ENCODE measurements at regions not wholly inside any gene's neighbourhood (a gene's known extent, or its start where the extent isn't known, plus 50 kb on each side); places are given as distances from the start of the nearest gene placed in this dataset.
A peak's percentile ranks its signal among the peaks of the same experiment; 100 is the strongest.
"Not testable (repeated sequence)": the region's sequence is repeated elsewhere in the genome, so short reads cannot be mapped to it uniquely, and the experiment has no call there.

DNA sequence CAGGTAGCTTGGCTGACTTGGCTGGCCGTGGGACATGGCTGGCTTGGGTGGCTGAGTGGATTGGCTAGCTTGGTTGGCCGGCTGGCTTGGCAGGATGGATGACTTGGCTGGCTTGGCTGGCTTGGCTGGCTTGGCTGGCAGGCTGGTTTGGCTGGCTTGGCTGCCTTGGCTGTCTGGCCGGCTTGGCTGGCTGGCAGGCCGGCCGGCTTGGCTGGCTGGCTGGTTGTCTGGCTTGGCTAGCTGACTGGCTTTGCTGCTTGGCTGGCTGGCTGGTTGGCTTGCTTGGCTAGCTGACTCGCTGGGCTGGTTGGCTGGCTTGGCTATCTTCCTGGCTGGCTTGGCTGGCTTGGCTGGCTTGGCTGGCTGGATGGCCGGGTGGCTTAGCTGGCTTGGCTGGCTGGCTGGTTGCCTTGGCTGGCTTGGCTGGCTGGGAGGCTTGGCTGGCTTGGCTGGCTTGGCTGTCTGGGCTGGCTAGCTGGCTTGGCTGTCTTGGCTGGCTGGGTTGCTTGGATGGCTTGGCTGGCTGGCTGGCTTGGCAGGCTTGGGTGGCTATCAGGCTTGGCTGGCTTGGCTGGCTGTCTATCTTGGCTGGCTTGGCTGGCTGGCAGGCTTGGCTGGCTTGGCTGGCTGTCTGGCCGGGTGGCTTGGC is 129.7 kb upstream of the FAM72C start:
- Histone ChIP-seq H3K4me3 (ENCODE audit: low read length) (no peak overlapping the region), H3K9me3 (ENCODE audit: control insufficient read depth in 1 of 2, insufficient read depth in 1 of 2, low read length in 2 of 2) (peaks cover 0 to 34% of the 10 kb centered on the region in 2 experiments), H3K27me3 (ENCODE audit: control insufficient read depth in 1 of 2, insufficient read depth in 2 of 2, low read length in 2 of 2) (no peaks in the 10 kb centered on the region), H3K36me3 (ENCODE audit: insufficient read depth, low read length) (no peaks in the 10 kb centered on the region), H3K27ac (ENCODE audit: low read depth in 1 of 2, low read length in 2 of 2) (no peak overlapping the region), H3K4me1 (ENCODE audit: insufficient read depth, low read length) (no peaks in the 10 kb centered on the region)
- Mint-ChIP-seq H3K9me3 (no peaks in the 10 kb centered on the region), H3K4me1 (ENCODE audit: low read depth) (no peaks in the 10 kb centered on the region), H3K4me3 (no peak overlapping the region), H3K36me3 (ENCODE audit: low read depth) (no peaks in the 10 kb centered on the region), H3K27me3 (no peaks in the 10 kb centered on the region), H3K27ac (no peak overlapping the region)
- no peak for ATAC-seq (ENCODE audit: poor library complexity)
- CTCF ChIA-PET, result no interaction called here
- DNase-seq, result peak in 7 of 14 experiments; percentile 1 to 36 (median 6)
- no peak for TF ChIP-seq CTCF (IDR thresholded peaks at IDR 0.05)
- intact Hi-C loops (cut with DNase I, micrococcal nuclease), result no loop called here
- POLR2A ChIA-PET, result no interaction called here

DNA sequence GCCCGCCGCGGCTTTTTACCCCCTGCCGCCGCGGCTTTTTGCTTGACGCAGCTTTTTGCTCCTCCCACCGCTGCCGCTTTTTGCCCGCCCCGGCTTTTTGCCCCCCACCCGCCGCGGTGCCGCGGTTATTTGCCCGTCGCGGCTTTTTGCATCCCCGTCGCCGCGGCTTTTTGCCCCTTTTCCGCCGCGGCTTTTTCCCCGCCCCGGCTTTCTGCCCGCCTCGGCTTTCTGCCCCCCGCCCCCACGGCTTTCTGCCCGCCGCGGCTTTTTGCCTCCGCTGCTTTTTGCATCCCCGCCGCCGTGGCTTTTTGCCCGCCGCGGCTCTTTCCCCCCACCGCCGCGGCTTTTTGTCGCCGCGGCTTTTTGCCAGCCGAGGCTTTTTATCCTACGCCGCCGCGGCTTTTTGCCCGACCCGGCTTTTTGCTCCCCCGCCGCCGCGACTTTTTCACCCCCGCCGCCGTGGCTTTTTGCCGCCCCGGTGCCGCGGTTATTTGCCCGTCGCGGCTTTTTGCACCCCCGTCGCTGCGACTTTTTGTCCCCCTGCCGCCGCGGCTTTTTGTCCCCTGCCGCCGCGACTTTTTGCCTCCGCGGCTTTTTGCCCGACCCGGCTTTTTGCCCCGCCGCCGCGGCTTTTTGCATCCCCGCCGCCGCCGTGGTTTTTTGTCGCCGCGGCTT is 105.5 kb upstream of the FAM72C start:
- H3K27me3 Mint-ChIP-seq; H3K27me3 ChIP-seq (ENCODE audit: control insufficient read depth in 1 of 2, insufficient read depth in 2 of 2, low read length in 2 of 2); H3K27ac Mint-ChIP-seq; H3K36me3 ChIP-seq (ENCODE audit: insufficient read depth, low read length); H3K9me3 ChIP-seq (ENCODE audit: control insufficient read depth in 1 of 2, insufficient read depth in 1 of 2, low read length in 2 of 2); H3K4me1 ChIP-seq (ENCODE audit: insufficient read depth, low read length); POLR2A ChIA-PET; intact Hi-C loops (cut with DNase I, micrococcal nuclease); H3K27ac ChIP-seq (ENCODE audit: low read depth in 1 of 2, low read length in 2 of 2); CTCF ChIA-PET; H3K36me3 Mint-ChIP-seq (ENCODE audit: low read depth); H3K9me3 Mint-ChIP-seq; H3K4me1 Mint-ChIP-seq (ENCODE audit: low read depth): not testable (repeated sequence)
- ATAC-seq (ENCODE audit: poor library complexity) (peak; percentile 41), DNase-seq (peak in 10 of 14 experiments; percentile 5 to 86 (median 44))
- peak overlapping the region; percentile 47 for H3K4me3 ChIP-seq (ENCODE audit: low read length)
- peak overlapping the region; percentile 82 for H3K4me3 Mint-ChIP-seq

GRCh38 chr1:144076646-144077045 is 104.9 kb upstream of the FAM72C start:
- DNase-seq, result peak in 5 of 14 experiments; percentile 4 to 41 (median 21)
- POLR2A ChIA-PET; ATAC-seq (ENCODE audit: poor library complexity); H3K4me3 Mint-ChIP-seq; H3K9me3 Mint-ChIP-seq; H3K9me3 ChIP-seq (ENCODE audit: control insufficient read depth in 1 of 2, insufficient read depth in 1 of 2, low read length in 2 of 2); H3K27ac ChIP-seq (ENCODE audit: low read depth in 1 of 2, low read length in 2 of 2); H3K27ac Mint-ChIP-seq; H3K4me3 ChIP-seq (ENCODE audit: low read length); H3K27me3 Mint-ChIP-seq; H3K4me1 ChIP-seq (ENCODE audit: insufficient read depth, low read length); H3K36me3 Mint-ChIP-seq (ENCODE audit: low read depth); intact Hi-C loops (cut with DNase I, micrococcal nuclease); H3K27me3 ChIP-seq (ENCODE audit: control insufficient read depth in 1 of 2, insufficient read depth in 2 of 2, low read length in 2 of 2); H3K36me3 ChIP-seq (ENCODE audit: insufficient read depth, low read length); CTCF ChIA-PET; H3K4me1 Mint-ChIP-seq (ENCODE audit: low read depth): not testable (repeated sequence)

DNA sequence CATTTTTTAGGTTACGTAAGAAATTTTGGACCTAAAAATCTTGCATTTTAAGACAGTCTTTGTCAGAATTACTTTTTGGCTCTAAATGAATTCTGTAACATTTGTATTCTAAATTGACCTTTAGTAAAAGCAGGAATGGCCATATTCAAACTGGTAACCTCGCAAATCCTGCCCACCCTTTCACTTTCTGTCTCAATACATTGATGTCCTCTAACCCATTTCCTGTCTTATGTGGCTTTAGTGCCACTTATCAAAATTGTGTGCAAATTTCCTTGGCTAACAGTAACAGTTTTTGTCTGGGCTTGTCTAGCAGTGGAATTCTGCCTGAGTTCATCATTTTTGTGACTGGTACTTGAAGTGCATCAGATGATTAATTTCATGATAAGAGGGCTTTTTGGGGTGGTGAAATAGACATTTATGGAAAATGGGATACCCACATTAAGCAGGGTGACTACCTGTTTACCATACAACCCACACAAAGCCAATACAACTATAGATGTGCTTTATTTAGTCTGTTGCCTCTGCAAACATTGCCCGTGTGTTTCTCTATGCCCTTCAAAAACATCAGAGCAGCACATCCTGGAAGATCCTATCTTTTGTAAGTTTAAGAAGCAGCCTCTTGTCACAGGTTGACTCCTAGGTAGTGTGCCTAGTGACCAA is 98.7 kb upstream of the FAM72C start:
- H3K4me3 Mint-ChIP-seq; H3K9me3 Mint-ChIP-seq; H3K27me3 ChIP-seq (ENCODE audit: control insufficient read depth in 1 of 2, insufficient read depth in 2 of 2, low read length in 2 of 2); CTCF ChIA-PET; H3K27me3 Mint-ChIP-seq; DNase-seq; H3K4me1 ChIP-seq (ENCODE audit: insufficient read depth, low read length); intact Hi-C loops (cut with DNase I, micrococcal nuclease); H3K4me1 Mint-ChIP-seq (ENCODE audit: low read depth); H3K4me3 ChIP-seq (ENCODE audit: low read length); ATAC-seq (ENCODE audit: poor library complexity); H3K27ac Mint-ChIP-seq; H3K36me3 ChIP-seq (ENCODE audit: insufficient read depth, low read length); H3K36me3 Mint-ChIP-seq (ENCODE audit: low read depth); POLR2A ChIA-PET; H3K9me3 ChIP-seq (ENCODE audit: control insufficient read depth in 1 of 2, insufficient read depth in 1 of 2, low read length in 2 of 2); H3K27ac ChIP-seq (ENCODE audit: low read depth in 1 of 2, low read length in 2 of 2): not testable (repeated sequence)

- H3K4me1 ChIP-seq (ENCODE audit: insufficient read depth, low read length); POLR2A ChIA-PET; H3K4me3 ChIP-seq (ENCODE audit: low read length); H3K27ac Mint-ChIP-seq; H3K27me3 Mint-ChIP-seq; H3K36me3 Mint-ChIP-seq (ENCODE audit: low read depth); H3K27ac ChIP-seq (ENCODE audit: low read depth in 1 of 2, low read length in 2 of 2); H3K9me3 Mint-ChIP-seq; H3K9me3 ChIP-seq (ENCODE audit: control insufficient read depth in 1 of 2, insufficient read depth in 1 of 2, low read length in 2 of 2); H3K4me3 Mint-ChIP-seq; H3K4me1 Mint-ChIP-seq (ENCODE audit: low read depth); H3K36me3 ChIP-seq (ENCODE audit: insufficient read depth, low read length); H3K27me3 ChIP-seq (ENCODE audit: control insufficient read depth in 1 of 2, insufficient read depth in 2 of 2, low read length in 2 of 2); ATAC-seq (ENCODE audit: poor library complexity); intact Hi-C loops (cut with DNase I, micrococcal nuclease); CTCF ChIA-PET; DNase-seq: not testable (repeated sequence)
These were observed 95.3 kb upstream of the FAM72C start for GRCh38 chr1:144067042-144067441.

GRCh38 chr1:144066071-144066813 is 94.5 kb upstream of the FAM72C start:
- DNase-seq; intact Hi-C loops (cut with DNase I, micrococcal nuclease); POLR2A ChIA-PET; H3K36me3 ChIP-seq (ENCODE audit: insufficient read depth, low read length); H3K4me3 Mint-ChIP-seq; ATAC-seq (ENCODE audit: poor library complexity); H3K4me3 ChIP-seq (ENCODE audit: low read length); H3K27ac Mint-ChIP-seq; CTCF ChIA-PET; H3K27me3 Mint-ChIP-seq; H3K27ac ChIP-seq (ENCODE audit: low read depth in 1 of 2, low read length in 2 of 2); H3K36me3 Mint-ChIP-seq (ENCODE audit: low read depth); H3K9me3 ChIP-seq (ENCODE audit: control insufficient read depth in 1 of 2, insufficient read depth in 1 of 2, low read length in 2 of 2); H3K27me3 ChIP-seq (ENCODE audit: control insufficient read depth in 1 of 2, insufficient read depth in 2 of 2, low read length in 2 of 2); H3K9me3 Mint-ChIP-seq; H3K4me1 ChIP-seq (ENCODE audit: insufficient read depth, low read length); H3K4me1 Mint-ChIP-seq (ENCODE audit: low read depth): not testable (repeated sequence)
